Sigmoid colon (tissue), 3 donors: ENCODE measurements at regions not wholly inside any gene's neighbourhood (a gene's known extent, or its start where the extent isn't known, plus 50 kb on each side); places are given as distances from the start of the nearest gene placed in this dataset.

ENCODE experiments used
- POLR2A ChIP-seq, 2 donors: fragments of 450-650 bp; IDR thresholded peaks; one replicate each; pipeline ENCODE4 v1.6.1; 2016; ENCODE audit warnings: antibody characterized with exemption in 2 of 2, mild to moderate bottlenecking in 2 of 2, moderate library complexity in 2 of 2
- TF ChIP-seq, protein P1 (sequence below), 4 experiments: fragments of 450-650 bp in 3 of 4; fragments of 200-600 bp in 1 of 4; IDR thresholded peaks; one replicate each; pipeline ENCODE4 v1.5.1; 2016 to 2019; ENCODE audit warnings: antibody characterized with exemption in 4 of 4, mild to moderate bottlenecking in 3 of 4, moderate library complexity in 2 of 4

DNA sequence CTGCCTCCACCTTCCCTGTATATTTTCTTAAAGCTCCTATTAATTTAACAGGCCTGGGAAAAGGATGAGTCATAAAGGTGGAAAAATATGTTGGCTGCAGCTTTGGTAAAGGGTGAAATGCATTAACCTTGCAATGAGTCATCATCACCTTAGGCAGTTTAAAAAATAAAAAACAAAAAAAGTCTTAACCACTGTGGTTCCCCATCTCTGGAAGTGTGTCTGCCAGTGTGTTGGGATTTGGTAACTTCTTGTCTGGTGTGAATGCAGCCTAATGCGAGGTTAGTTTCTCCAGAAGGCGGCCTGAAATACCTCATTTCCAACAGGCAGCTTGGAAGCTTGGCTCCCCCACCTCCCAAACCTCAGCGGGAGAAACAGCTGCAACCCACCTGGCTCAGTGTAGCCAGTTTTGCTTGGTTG lies 265.3 kb upstream of the GAS1 start:
- TF ChIP-seq, protein P1, sequence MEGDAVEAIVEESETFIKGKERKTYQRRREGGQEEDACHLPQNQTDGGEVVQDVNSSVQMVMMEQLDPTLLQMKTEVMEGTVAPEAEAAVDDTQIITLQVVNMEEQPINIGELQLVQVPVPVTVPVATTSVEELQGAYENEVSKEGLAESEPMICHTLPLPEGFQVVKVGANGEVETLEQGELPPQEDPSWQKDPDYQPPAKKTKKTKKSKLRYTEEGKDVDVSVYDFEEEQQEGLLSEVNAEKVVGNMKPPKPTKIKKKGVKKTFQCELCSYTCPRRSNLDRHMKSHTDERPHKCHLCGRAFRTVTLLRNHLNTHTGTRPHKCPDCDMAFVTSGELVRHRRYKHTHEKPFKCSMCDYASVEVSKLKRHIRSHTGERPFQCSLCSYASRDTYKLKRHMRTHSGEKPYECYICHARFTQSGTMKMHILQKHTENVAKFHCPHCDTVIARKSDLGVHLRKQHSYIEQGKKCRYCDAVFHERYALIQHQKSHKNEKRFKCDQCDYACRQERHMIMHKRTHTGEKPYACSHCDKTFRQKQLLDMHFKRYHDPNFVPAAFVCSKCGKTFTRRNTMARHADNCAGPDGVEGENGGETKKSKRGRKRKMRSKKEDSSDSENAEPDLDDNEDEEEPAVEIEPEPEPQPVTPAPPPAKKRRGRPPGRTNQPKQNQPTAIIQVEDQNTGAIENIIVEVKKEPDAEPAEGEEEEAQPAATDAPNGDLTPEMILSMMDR (IDR thresholded peaks at IDR 0.05): no peak
- no peak for TF ChIP-seq POLR2A (IDR thresholded peaks at IDR 0.05)
